Endothelial cell of umbilical vein (primary cell): ENCODE measurements at regions not wholly inside any gene's neighbourhood (a gene's known extent, or its start where the extent isn't known, plus 50 kb on each side); places are given as distances from the start of the nearest gene placed in this dataset.

Source experiments
- BruUV-seq: library from RNA; stranded (reverse); fragments of 400-500 nt; replicated peaks from 2 replicates; lab custom pipeline; 2021; lab: Mats Ljungman, UMichigan
- CTCF ChIA-PET: fragments of 300-600, 350-600 bp; sonication (Branson Sonifier 250); formaldehyde crosslinking; loops from one replicate; lab custom pipeline; 2021; ENCODE audit warnings: antibody characterized with exemption, inconsistent platforms; lab: Charles Lee
- POLR2A ChIA-PET: fragments of 300-600, 350-600 bp; sonication (Branson Sonifier 250); formaldehyde crosslinking; loops from one replicate; lab custom pipeline; 2021; ENCODE audit warnings: antibody characterized with exemption, inconsistent platforms; lab: Charles Lee
- DNase-seq: peaks from one replicate; pipeline ENCODE4 v3.0.0-alpha.2; 2011; ENCODE audit warnings: low read depth, low spot score
- FAIRE-seq: peaks from 2 replicates; lab custom pipeline; 2011; peaks lifted over from hg19 to GRCh38; lab: Jason Lieb, UNC
- H2AFZ ChIP-seq: 2 replicates; pipeline ENCODE4 v1.6.0; 2012; ENCODE audit warnings: low read depth, low read length, control low read depth, inconsistent platforms
- H3K27ac ChIP-seq: 2 replicates; pipeline ENCODE4 v1.5.1; 2011; ENCODE audit warnings: low read depth, mild to moderate bottlenecking, control low read depth, low read length, moderate library complexity; ENCODE audit not compliant: insufficient read depth
- H3K27me3 ChIP-seq, 2 experiments: 2 replicates each; pipeline versions ENCODE4 v1.6.0 to v1.6.1; 2011; ENCODE audit warnings: low read length in 2 of 2, mixed read lengths in 1 of 2; ENCODE audit not compliant: control insufficient read depth in 2 of 2, insufficient read depth in 2 of 2
- H3K36me3 ChIP-seq, 2 experiments: 2 replicates in 1 of 2; 3 replicates in 1 of 2; pipeline ENCODE4 v1.5.1; 2011; ENCODE audit warnings: low read length in 2 of 2, mild to moderate bottlenecking in 1 of 2, moderate library complexity in 1 of 2; ENCODE audit not compliant: control insufficient read depth in 2 of 2, insufficient read depth in 2 of 2; ENCODE audit errors: extremely low read depth in 1 of 2
- H3K4me1 ChIP-seq: 3 replicates; pipeline ENCODE4 v1.5.1; 2011; ENCODE audit warnings: mild to moderate bottlenecking, low read length; ENCODE audit not compliant: control insufficient read depth, insufficient read depth; ENCODE audit errors: extremely low read depth
- H3K4me2 ChIP-seq: 2 replicates; pipeline ENCODE4 v1.6.1; 2011; ENCODE audit warnings: low read length, control low read depth, mixed read lengths; ENCODE audit not compliant: insufficient read depth
- H3K4me3 ChIP-seq, 3 experiments: fragments of 200-600 bp in 1 of 3; sonication (generic), shearing (Covaris generic) in 1 of 3; replicated peaks in 1 of 3; 2 replicates each; pipeline ENCODE4 v1.5.1; 2011 to 2016; ENCODE audit warnings: control low read depth in 3 of 3, low read length in 3 of 3, mild to moderate bottlenecking in 2 of 3, inconsistent platforms in 1 of 3, low read depth in 1 of 3, moderate library complexity in 1 of 3; ENCODE audit not compliant: insufficient read depth in 1 of 3
- H3K79me2 ChIP-seq: 2 replicates; pipeline ENCODE4 v1.6.0; 2012; ENCODE audit warnings: low read length, inconsistent platforms; ENCODE audit not compliant: control insufficient read depth, insufficient read depth
- H3K9ac ChIP-seq: replicated peaks from 2 replicates; pipeline ENCODE3; 2011; ENCODE audit warnings: low read length, control low read depth; ENCODE audit not compliant: insufficient read depth; ENCODE audit errors: extremely low read depth
- H3K9me1 ChIP-seq: replicated peaks from 3 replicates; pipeline ENCODE4 v1.6.0; 2011; ENCODE audit warnings: mild to moderate bottlenecking, low read length; ENCODE audit not compliant: control insufficient read depth, insufficient read depth; ENCODE audit errors: extremely low read depth
- H3K9me3 ChIP-seq: replicated peaks from 2 replicates; pipeline ENCODE4 v1.5.1; 2012; ENCODE audit warnings: low read length, inconsistent platforms; ENCODE audit not compliant: control insufficient read depth, insufficient read depth
- H4K20me1 ChIP-seq: replicated peaks from 2 replicates; pipeline ENCODE3; 2011; ENCODE audit warnings: mild to moderate bottlenecking, low read length; ENCODE audit not compliant: control insufficient read depth, insufficient read depth; ENCODE audit errors: extremely low read depth
- EZH2 ChIP-seq: IDR thresholded peaks from 2 replicates; pipeline ENCODE4 v1.6.1; 2012; ENCODE audit warnings: borderline replicate concordance, low read depth, mild to moderate bottlenecking, moderate library complexity, low read length, inconsistent platforms; ENCODE audit not compliant: severe bottlenecking
- FOS ChIP-seq: IDR thresholded peaks from 2 replicates; pipeline ENCODE4 v1.6.1; 2011; ENCODE audit warnings: mild to moderate bottlenecking, low read length, moderate library complexity, borderline replicate concordance; ENCODE audit not compliant: insufficient read depth
- GATA2 ChIP-seq: IDR thresholded peaks from 2 replicates; pipeline ENCODE4 v1.7.0; 2011; ENCODE audit warnings: low read depth, mild to moderate bottlenecking, moderate library complexity, mixed read lengths, low read length; ENCODE audit not compliant: insufficient read length, insufficient read depth
- JUN ChIP-seq: IDR thresholded peaks from 2 replicates; pipeline ENCODE4 v1.6.1; 2011; ENCODE audit warnings: borderline replicate concordance, low read depth; ENCODE audit not compliant: insufficient read length, insufficient read depth
- MYC ChIP-seq: IDR thresholded peaks from one replicate; pipeline ENCODE4 v1.6.1; 2011; ENCODE audit warnings: mild to moderate bottlenecking, low read depth, low read length
- POLR2A ChIP-seq: IDR thresholded peaks from 2 replicates; pipeline ENCODE4 v1.6.1; 2012; ENCODE audit warnings: low read depth, mild to moderate bottlenecking, control low read depth, low read length
- POLR2AphosphoS5 ChIP-seq: IDR thresholded peaks from 2 replicates; pipeline ENCODE4 v1.6.1; 2012; ENCODE audit warnings: low read depth, mild to moderate bottlenecking, control low read depth, low read length, moderate library complexity; ENCODE audit not compliant: insufficient read depth
- dilution Hi-C: fragments of 300-500 bp; cut with MboI; formaldehyde crosslinking; loops from one replicate; pipeline ENCODE4 v1.15.0; 2019; ENCODE audit warnings: low sequenced_read_pairs; ENCODE audit not compliant: extremely low pct_ligation_motif_present
- intact Hi-C: fragments of 100-400 bp; cut with micrococcal nuclease; formaldehyde crosslinking; loops from one replicate; pipeline ENCODE4 v1.10.0; 2022
- TF ChIP-seq, protein P1 (sequence below): IDR thresholded peaks from 2 replicates; pipeline ENCODE4 v1.6.1; 2011; ENCODE audit not compliant: insufficient read depth, insufficient read length
- TF ChIP-seq, protein P2 (sequence below), 2 donors: IDR thresholded peaks; 1 replicate in 1 of 2; 2 replicates in 1 of 2; pipeline ENCODE4 v1.5.1; 2011; ENCODE audit warnings: low read length in 2 of 2, mild to moderate bottlenecking in 2 of 2, moderate library complexity in 2 of 2, control low read depth in 1 of 2, inconsistent platforms in 1 of 2, low read depth in 1 of 2; ENCODE audit not compliant: insufficient read depth in 1 of 2; ENCODE audit errors: extremely low read depth in 1 of 2

DNA sequence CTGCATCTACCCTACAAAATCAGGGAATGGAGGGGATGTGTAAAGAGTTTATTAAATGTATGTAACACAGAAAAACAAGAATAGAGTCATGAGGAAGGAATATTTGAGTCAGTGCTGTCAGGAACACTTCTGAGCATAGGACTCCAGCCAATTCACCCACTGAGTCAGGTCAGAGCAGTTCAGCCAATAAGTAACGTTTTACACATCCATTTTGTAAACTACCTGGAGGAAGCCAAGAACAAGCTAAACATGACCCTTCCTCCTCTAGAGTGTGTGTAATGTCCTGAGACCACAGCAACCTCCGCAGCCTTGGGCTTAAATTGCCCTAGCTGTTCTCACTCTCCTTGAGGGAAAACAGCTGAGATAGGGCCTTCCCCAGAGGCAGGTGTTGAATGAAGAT lies 691.5 kb upstream of the LRRN3 start:
- Histone ChIP-seq H3K4me1 (no peaks in the 10 kb centered on the region), H3K9me3 (no peaks in the 10 kb centered on the region), H4K20me1 (no peaks in the 10 kb centered on the region), H3K9ac (no peak overlapping the region), H3K27me3 (no peaks in the 10 kb centered on the region), H3K9me1 (no peaks in the 10 kb centered on the region), H3K4me2 (no peak overlapping the region), H3K36me3 (no peaks in the 10 kb centered on the region), H2AFZ (no peak overlapping the region), H3K4me3 (no peak overlapping the region), H3K27ac (no peak overlapping the region), H3K79me2 (no peaks in the 10 kb centered on the region)
- POLR2A ChIA-PET = no interaction called here
- intact Hi-C loops (no loop called here), dilution Hi-C loops (no loop called here)
- BruUV-seq = no TSS peak
- DNase-seq (no peak), FAIRE-seq (no peak)
- TF ChIP-seq, protein P1, sequence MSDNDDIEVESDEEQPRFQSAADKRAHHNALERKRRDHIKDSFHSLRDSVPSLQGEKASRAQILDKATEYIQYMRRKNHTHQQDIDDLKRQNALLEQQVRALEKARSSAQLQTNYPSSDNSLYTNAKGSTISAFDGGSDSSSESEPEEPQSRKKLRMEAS = no peak
- TF ChIP-seq JUN = no peak
- no peak for TF ChIP-seq FOS
- no peak for TF ChIP-seq GATA2
- no peak for TF ChIP-seq MYC
- TF ChIP-seq POLR2AphosphoS5 = no peak
- TF ChIP-seq, protein P2, sequence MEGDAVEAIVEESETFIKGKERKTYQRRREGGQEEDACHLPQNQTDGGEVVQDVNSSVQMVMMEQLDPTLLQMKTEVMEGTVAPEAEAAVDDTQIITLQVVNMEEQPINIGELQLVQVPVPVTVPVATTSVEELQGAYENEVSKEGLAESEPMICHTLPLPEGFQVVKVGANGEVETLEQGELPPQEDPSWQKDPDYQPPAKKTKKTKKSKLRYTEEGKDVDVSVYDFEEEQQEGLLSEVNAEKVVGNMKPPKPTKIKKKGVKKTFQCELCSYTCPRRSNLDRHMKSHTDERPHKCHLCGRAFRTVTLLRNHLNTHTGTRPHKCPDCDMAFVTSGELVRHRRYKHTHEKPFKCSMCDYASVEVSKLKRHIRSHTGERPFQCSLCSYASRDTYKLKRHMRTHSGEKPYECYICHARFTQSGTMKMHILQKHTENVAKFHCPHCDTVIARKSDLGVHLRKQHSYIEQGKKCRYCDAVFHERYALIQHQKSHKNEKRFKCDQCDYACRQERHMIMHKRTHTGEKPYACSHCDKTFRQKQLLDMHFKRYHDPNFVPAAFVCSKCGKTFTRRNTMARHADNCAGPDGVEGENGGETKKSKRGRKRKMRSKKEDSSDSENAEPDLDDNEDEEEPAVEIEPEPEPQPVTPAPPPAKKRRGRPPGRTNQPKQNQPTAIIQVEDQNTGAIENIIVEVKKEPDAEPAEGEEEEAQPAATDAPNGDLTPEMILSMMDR (IDR thresholded peaks at IDR 0.05; ENCODE audit: extremely low read depth in 1 of 2, insufficient read depth in 1 of 2, low read depth in 1 of 2, low read length in 2 of 2) = no peak
- no peak for TF ChIP-seq POLR2A
- TF ChIP-seq EZH2 = no peak
- CTCF ChIA-PET = interaction anchor here (1.4 kb wide), 1 partner anchor 23 kb away, joined by 4 read pairs; no protein-coding TSS in a partner anchor
